ENCODE measurements at regions not wholly inside any gene's neighbourhood (a gene's known extent, or its start where the extent isn't known, plus 50 kb on each side); places are given as distances from the start of the nearest gene placed in this dataset.

DNA sequence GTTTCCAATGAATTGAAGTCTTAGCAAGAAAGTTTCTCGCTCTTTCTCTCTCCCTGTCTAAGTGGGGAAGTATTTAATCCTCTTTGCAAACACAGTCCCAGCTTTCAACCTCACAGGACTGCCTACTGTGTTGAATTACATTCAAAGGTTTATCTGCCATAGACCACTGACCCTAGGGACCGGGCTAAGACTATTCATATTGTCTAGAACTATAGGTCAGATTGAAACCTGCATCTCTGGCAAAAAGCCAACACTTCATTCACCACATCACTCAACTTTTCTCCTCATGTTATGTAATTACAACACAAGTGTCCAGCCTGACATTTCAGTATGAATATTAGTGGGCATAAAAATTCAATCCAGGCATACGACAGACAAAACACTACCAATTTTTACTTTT, 314.7 kb upstream of the RSPO3 start:
- TF ChIP-seq, protein P1, sequence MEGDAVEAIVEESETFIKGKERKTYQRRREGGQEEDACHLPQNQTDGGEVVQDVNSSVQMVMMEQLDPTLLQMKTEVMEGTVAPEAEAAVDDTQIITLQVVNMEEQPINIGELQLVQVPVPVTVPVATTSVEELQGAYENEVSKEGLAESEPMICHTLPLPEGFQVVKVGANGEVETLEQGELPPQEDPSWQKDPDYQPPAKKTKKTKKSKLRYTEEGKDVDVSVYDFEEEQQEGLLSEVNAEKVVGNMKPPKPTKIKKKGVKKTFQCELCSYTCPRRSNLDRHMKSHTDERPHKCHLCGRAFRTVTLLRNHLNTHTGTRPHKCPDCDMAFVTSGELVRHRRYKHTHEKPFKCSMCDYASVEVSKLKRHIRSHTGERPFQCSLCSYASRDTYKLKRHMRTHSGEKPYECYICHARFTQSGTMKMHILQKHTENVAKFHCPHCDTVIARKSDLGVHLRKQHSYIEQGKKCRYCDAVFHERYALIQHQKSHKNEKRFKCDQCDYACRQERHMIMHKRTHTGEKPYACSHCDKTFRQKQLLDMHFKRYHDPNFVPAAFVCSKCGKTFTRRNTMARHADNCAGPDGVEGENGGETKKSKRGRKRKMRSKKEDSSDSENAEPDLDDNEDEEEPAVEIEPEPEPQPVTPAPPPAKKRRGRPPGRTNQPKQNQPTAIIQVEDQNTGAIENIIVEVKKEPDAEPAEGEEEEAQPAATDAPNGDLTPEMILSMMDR (IDR thresholded peaks at IDR 0.05) = no peak
- no peak for TF ChIP-seq POLR2A (IDR thresholded peaks at IDR 0.05)
